ENCODE measurements at regions not wholly inside any gene's neighbourhood (a gene's known extent, or its start where the extent isn't known, plus 50 kb on each side); places are given as distances from the start of the nearest gene placed in this dataset.

GRCh38 chr21:14833666-14834351, 231.0 kb downstream of the NRIP1 start:
- no peak for DNase-seq (ENCODE audit: low read depth, low spot score)
- no peak overlapping the region for H3K4me3 Mint-ChIP-seq
- H3K4me1 Mint-ChIP-seq = peaks cover 7% of the 10 kb centered on the region

GRCh38 chr21:14833241-14833640, 231.6 kb downstream of the NRIP1 start:
- DNase-seq (ENCODE audit: low read depth, low spot score) = no peak
- no peak overlapping the region for H3K27ac Mint-ChIP-seq (ENCODE audit: unreplicated experiment)
- no peaks in the 10 kb centered on the region for H3K27me3 Mint-ChIP-seq (ENCODE audit: low read depth)
- no peaks in the 10 kb centered on the region for H3K9me3 Mint-ChIP-seq
- H3K4me1 Mint-ChIP-seq = peaks cover 1% of the 10 kb centered on the region
- no peaks in the 10 kb centered on the region for H3K36me3 Mint-ChIP-seq (ENCODE audit: low read depth)
- H3K4me3 Mint-ChIP-seq = no peak overlapping the region
- no peak for TF ChIP-seq CTCF (conservative IDR thresholded peaks at IDR 0.05)

More at GRCh38 chr21:14833666-14834351, 231.0 kb downstream of the NRIP1 start:
- Mint-ChIP-seq H3K27me3 (ENCODE audit: low read depth) (no peaks in the 10 kb centered on the region), H3K27ac (ENCODE audit: unreplicated experiment) (no peak overlapping the region), H3K36me3 (ENCODE audit: low read depth) (no peaks in the 10 kb centered on the region), H3K9me3 (no peaks in the 10 kb centered on the region)
- no peak for TF ChIP-seq CTCF (conservative IDR thresholded peaks at IDR 0.05)

- no peaks in the 10 kb centered on the region for H3K36me3 Mint-ChIP-seq (ENCODE audit: low read depth)
- DNase-seq (ENCODE audit: low read depth, low spot score) = no peak
- H3K27me3 Mint-ChIP-seq (ENCODE audit: low read depth) = no peaks in the 10 kb centered on the region
- H3K9me3 Mint-ChIP-seq = no peaks in the 10 kb centered on the region
- no peak overlapping the region for H3K4me3 Mint-ChIP-seq
- H3K27ac Mint-ChIP-seq (ENCODE audit: unreplicated experiment) = no peak overlapping the region
- TF ChIP-seq CTCF (conservative IDR thresholded peaks at IDR 0.05) = no peak
- H3K4me1 Mint-ChIP-seq = no peaks in the 10 kb centered on the region
These were observed 234.5 kb downstream of the NRIP1 start for GRCh38 chr21:14830307-14830706.

GRCh38 chr21:14829685-14830084, 235.1 kb downstream of the NRIP1 start:
- no peak for DNase-seq (ENCODE audit: low read depth, low spot score)
- H3K4me3 Mint-ChIP-seq = no peak overlapping the region
- H3K9me3 Mint-ChIP-seq = no peaks in the 10 kb centered on the region
- H3K27ac Mint-ChIP-seq (ENCODE audit: unreplicated experiment) = no peak overlapping the region
- H3K36me3 Mint-ChIP-seq (ENCODE audit: low read depth) = no peaks in the 10 kb centered on the region
- no peaks in the 10 kb centered on the region for H3K4me1 Mint-ChIP-seq
- H3K27me3 Mint-ChIP-seq (ENCODE audit: low read depth) = no peaks in the 10 kb centered on the region
- TF ChIP-seq CTCF (conservative IDR thresholded peaks at IDR 0.05) = no peak

- Mint-ChIP-seq H3K27me3 (ENCODE audit: low read depth) (no peaks in the 10 kb centered on the region), H3K4me1 (no peaks in the 10 kb centered on the region), H3K9me3 (no peaks in the 10 kb centered on the region), H3K4me3 (no peak overlapping the region), H3K36me3 (ENCODE audit: low read depth) (no peaks in the 10 kb centered on the region), H3K27ac (ENCODE audit: unreplicated experiment) (no peak overlapping the region)
- DNase-seq (ENCODE audit: low read depth, low spot score) = no peak
- TF ChIP-seq CTCF (conservative IDR thresholded peaks at IDR 0.05) = no peak
These were observed 237.3 kb downstream of the NRIP1 start for GRCh38 chr21:14827468-14827867.
